Embryonic facial prominence (tissue), 1 donor: ENCODE measurements at regions not wholly inside any gene's neighbourhood (a gene's known extent, or its start where the extent isn't known, plus 50 kb on each side); places are given as distances from the start of the nearest gene placed in this dataset.
A peak's percentile ranks its signal among the peaks of the same experiment; 100 is the strongest.

Source experiments
- DNase-seq: peaks from one replicate; pipeline ENCODE4 v3.0.0-alpha.2; 2016; ENCODE audit errors: extremely low spot score

- no peak for DNase-seq
Measured at GRCh38 chr11:27604416-27604815, 95.8 kb downstream of the BDNF start.

GRCh38 chr11:27603376-27603990 lies 96.8 kb downstream of the BDNF start:
- DNase-seq = no peak

- DNase-seq = no peak
Measured at GRCh38 chr11:27600656-27601055, 94.1 kb upstream of the LIN7C start.

- DNase-seq = no peak
Measured at GRCh38 chr11:27599217-27599616, 92.6 kb upstream of the LIN7C start.

- no peak for DNase-seq
Measured at GRCh38 chr11:27596802-27597201, 90.2 kb upstream of the LIN7C start.

- DNase-seq = no peak
Measured at GRCh38 chr11:27596388-27596787, 89.8 kb upstream of the LIN7C start.

GRCh38 chr11:27592098-27592780 lies 85.7 kb upstream of the LIN7C start:
- DNase-seq = no peak

GRCh38 chr11:27582621-27583020 lies 76.1 kb upstream of the LIN7C start:
- DNase-seq = no peak

- DNase-seq = no peak
Measured at GRCh38 chr11:27574342-27574741, 67.8 kb upstream of the LIN7C start.

GRCh38 chr11:27573024-27573423 lies 66.5 kb upstream of the LIN7C start:
- no peak for DNase-seq

GRCh38 chr11:27571154-27571810 lies 64.7 kb upstream of the LIN7C start:
- DNase-seq = peak; percentile 29

GRCh38 chr11:27570542-27570941 lies 64.0 kb upstream of the LIN7C start:
- no peak for DNase-seq

- DNase-seq = no peak
Measured at GRCh38 chr11:27563641-27564040, 57.1 kb upstream of the LIN7C start.

- no peak for DNase-seq
Measured at GRCh38 chr11:27563201-27563600, 56.6 kb upstream of the LIN7C start.

- DNase-seq = no peak
Measured at GRCh38 chr11:27558401-27558800, 51.8 kb upstream of the LIN7C start.

GRCh38 chr11:27557226-27557625 lies 50.7 kb upstream of the LIN7C start:
- no peak for DNase-seq
